ENCODE measurements at regions not wholly inside any gene's neighbourhood (a gene's known extent, or its start where the extent isn't known, plus 50 kb on each side); places are given as distances from the start of the nearest gene placed in this dataset.
"Not testable (repeated sequence)": the region's sequence is repeated elsewhere in the genome, so short reads cannot be mapped to it uniquely, and the experiment has no call there.

GRCh38 chr5:2817031-2817603, 65.6 kb upstream of the IRX2 start:
- no peak for TF ChIP-seq CTCF (IDR thresholded peaks at IDR 0.05)
- Histone ChIP-seq H3K9me3 (no peaks in the 10 kb centered on the region), H3K27ac (no peak overlapping the region), H3K36me3 (no peaks in the 10 kb centered on the region), H3K27me3 (replicated peaks; ENCODE audit: insufficient read depth) (no peaks in the 10 kb centered on the region), H3K4me1 (ENCODE audit: control insufficient read depth in 1 of 2, low read depth in 2 of 2) (no peaks in the 10 kb centered on the region), H3K4me3 (no peak overlapping the region)
- ATAC-seq (ENCODE audit: insufficient number of reproducible peaks, low FRiP score, low read depth) (no peak), DNase-seq (ENCODE audit: low spot score) (no peak)

- no peak overlapping the region for H3K27ac ChIP-seq
- no peaks in the 10 kb centered on the region for H3K27me3 ChIP-seq (replicated peaks; ENCODE audit: insufficient read depth)
- ATAC-seq (ENCODE audit: insufficient number of reproducible peaks, low FRiP score, low read depth) (no peak), DNase-seq (ENCODE audit: low spot score) (no peak)
- no peak overlapping the region for H3K4me3 ChIP-seq
- no peaks in the 10 kb centered on the region for H3K4me1 ChIP-seq (ENCODE audit: control insufficient read depth in 1 of 2, low read depth in 2 of 2)
- no peaks in the 10 kb centered on the region for H3K36me3 ChIP-seq
- no peak for TF ChIP-seq CTCF (IDR thresholded peaks at IDR 0.05)
- no peaks in the 10 kb centered on the region for H3K9me3 ChIP-seq
Measured at GRCh38 chr5:2813678-2814077, 62.2 kb upstream of the IRX2 start.

GRCh38 chr5:2810644-2811043, 59.2 kb upstream of the IRX2 start:
- Histone ChIP-seq H3K27ac (no peak overlapping the region), H3K9me3 (no peaks in the 10 kb centered on the region), H3K4me3 (no peak overlapping the region), H3K27me3 (replicated peaks; ENCODE audit: insufficient read depth) (no peaks in the 10 kb centered on the region), H3K4me1 (ENCODE audit: control insufficient read depth in 1 of 2, low read depth in 2 of 2) (no peaks in the 10 kb centered on the region), H3K36me3 (no peaks in the 10 kb centered on the region)
- ATAC-seq (ENCODE audit: insufficient number of reproducible peaks, low FRiP score, low read depth) (no peak), DNase-seq (ENCODE audit: low spot score) (no peak)
- no peak for TF ChIP-seq CTCF (IDR thresholded peaks at IDR 0.05)

- H3K36me3 ChIP-seq; H3K27ac ChIP-seq; H3K27me3 ChIP-seq (replicated peaks; ENCODE audit: insufficient read depth); H3K9me3 ChIP-seq; ATAC-seq (ENCODE audit: insufficient number of reproducible peaks, low FRiP score, low read depth); DNase-seq (ENCODE audit: low spot score); H3K4me1 ChIP-seq (ENCODE audit: control insufficient read depth in 1 of 2, low read depth in 2 of 2); H3K4me3 ChIP-seq: not testable (repeated sequence)
Measured at GRCh38 chr5:2807244-2807643, 55.8 kb upstream of the IRX2 start.

- Histone ChIP-seq H3K4me1 (ENCODE audit: control insufficient read depth in 1 of 2, low read depth in 2 of 2) (no peaks in the 10 kb centered on the region), H3K27ac (no peak overlapping the region), H3K27me3 (replicated peaks; ENCODE audit: insufficient read depth) (no peaks in the 10 kb centered on the region), H3K4me3 (no peak overlapping the region), H3K9me3 (no peaks in the 10 kb centered on the region), H3K36me3 (no peaks in the 10 kb centered on the region)
- no peak for TF ChIP-seq CTCF (IDR thresholded peaks at IDR 0.05)
- DNase-seq (ENCODE audit: low spot score) (no peak), ATAC-seq (ENCODE audit: insufficient number of reproducible peaks, low FRiP score, low read depth) (no peak)
Measured at GRCh38 chr5:2806176-2806575, 54.7 kb upstream of the IRX2 start.

- H3K9me3 ChIP-seq: no peaks in the 10 kb centered on the region
- DNase-seq (ENCODE audit: low spot score) (no peak), ATAC-seq (ENCODE audit: insufficient number of reproducible peaks, low FRiP score, low read depth) (no peak)
- H3K27me3 ChIP-seq (replicated peaks; ENCODE audit: insufficient read depth): no peaks in the 10 kb centered on the region
- no peak overlapping the region for H3K27ac ChIP-seq
- H3K4me3 ChIP-seq: no peak overlapping the region
- no peak for TF ChIP-seq CTCF (IDR thresholded peaks at IDR 0.05)
- H3K36me3 ChIP-seq: no peaks in the 10 kb centered on the region
- no peaks in the 10 kb centered on the region for H3K4me1 ChIP-seq (ENCODE audit: control insufficient read depth in 1 of 2, low read depth in 2 of 2)
Measured at GRCh38 chr5:2805080-2805479, 53.6 kb upstream of the IRX2 start.
